PC-3 (cell line): ENCODE measurements at regions not wholly inside any gene's neighbourhood (a gene's known extent, or its start where the extent isn't known, plus 50 kb on each side); places are given as distances from the start of the nearest gene placed in this dataset.

Experiments
- ATAC-seq: fragments of 200-7000 bp; cut with Tn5 transposase; 2 replicates; pipeline ENCODE4 v1.9.1; 2020; ENCODE audit warnings: mild to moderate bottlenecking, moderate library complexity
- BruUV-seq: library from RNA; stranded (reverse); fragments of 400-500 nt; replicated peaks from 2 replicates; lab custom pipeline; 2021; lab: Mats Ljungman, UMichigan
- CTCF ChIA-PET: fragments of 300-600 bp; sonication (Branson Sonifier 250); formaldehyde crosslinking; loops from one replicate; lab custom pipeline; 2022; ENCODE audit warnings: antibody characterized with exemption; lab: Charles Lee
- POLR2A ChIA-PET: fragments of 300-600 bp; sonication (Branson Sonifier 250); formaldehyde crosslinking; loops from one replicate; lab custom pipeline; 2022; ENCODE audit warnings: antibody characterized with exemption; ENCODE audit not compliant: unreplicated experiment; lab: Charles Lee
- DNase-seq: peaks from one replicate; pipeline ENCODE4 v3.0.0-alpha.2; 2015
- H2AFZ ChIP-seq: fragments of 300-600 bp; sonication (generic); 2 replicates; pipeline ENCODE4 v1.6.0; 2016; ENCODE audit warnings: antibody characterized with exemption, low read length
- H3F3A ChIP-seq: fragments of 300-600 bp; sonication (generic); one replicate; pipeline ENCODE4 v1.6.0; 2017; ENCODE audit warnings: antibody characterized with exemption, low read length, control low read depth, mild to moderate bottlenecking; ENCODE audit not compliant: unreplicated experiment
- H3K27ac ChIP-seq: fragments of 300-600 bp; sonication (generic); 2 replicates; pipeline ENCODE4 v1.5.1; 2016; ENCODE audit warnings: mild to moderate bottlenecking, low read length
- H3K27me3 ChIP-seq: fragments of 300-600 bp; sonication (generic); 2 replicates; pipeline ENCODE4 v1.6.1; 2016; ENCODE audit warnings: low read length, mixed read lengths
- H3K36me3 ChIP-seq: fragments of 300-600 bp; sonication (generic); 2 replicates; pipeline ENCODE4 v1.6.1; 2016; ENCODE audit warnings: low read depth, mixed run types, low read length, mixed read lengths
- H3K4me1 ChIP-seq: fragments of 300-600 bp; sonication (generic); 2 replicates; pipeline ENCODE4 v1.5.1; 2016; ENCODE audit warnings: low read length; ENCODE audit not compliant: insufficient read depth
- H3K4me2 ChIP-seq: fragments of 300-600 bp; sonication (generic); 2 replicates; pipeline ENCODE4 v1.6.0; 2016; ENCODE audit warnings: low read length
- H3K4me3 ChIP-seq: fragments of 300-600 bp; sonication (generic); 2 replicates; pipeline ENCODE4 v1.5.1; 2016; ENCODE audit warnings: mild to moderate bottlenecking, low read length, mixed read lengths
- H3K79me2 ChIP-seq: fragments of 300-600 bp; sonication (generic); 2 replicates; pipeline ENCODE4 v1.6.1; 2017; ENCODE audit warnings: low read length, mixed read lengths
- H3K9ac ChIP-seq: fragments of 300-600 bp; sonication (generic); 2 replicates; pipeline ENCODE4 v1.6.0; 2016; ENCODE audit warnings: mild to moderate bottlenecking, low read length
- H3K9me2 ChIP-seq: fragments of 300-600 bp; sonication (generic); replicated peaks from 2 replicates; pipeline ENCODE4 v1.6.1; 2016; ENCODE audit warnings: mixed run types, low read length, mixed read lengths
- H3K9me3 ChIP-seq: fragments of 300-600 bp; sonication (generic); 2 replicates; pipeline ENCODE4 v1.6.1; 2016; ENCODE audit warnings: low read length, mixed read lengths
- H4K20me1 ChIP-seq: fragments of 300-600 bp; sonication (generic); 2 replicates; pipeline ENCODE4 v1.6.1; 2016; ENCODE audit warnings: low read length, mixed read lengths
- EZH2 ChIP-seq: fragments of 300-600 bp; sonication (generic); IDR thresholded peaks from one replicate; pipeline ENCODE4 v1.6.1; 2017; ENCODE audit warnings: antibody characterized with exemption, mild to moderate bottlenecking, low read length; ENCODE audit not compliant: unreplicated experiment
- EZH2phosphoT487 ChIP-seq: fragments of 300-600 bp; sonication (generic); IDR thresholded peaks from 2 replicates; pipeline ENCODE4 v1.6.1; 2018; ENCODE audit warnings: mild to moderate bottlenecking, antibody characterized with exemption, low read length, borderline replicate concordance
- intact Hi-C: fragments of 100-400 bp; cut with micrococcal nuclease; formaldehyde crosslinking; loops from 2 replicates; pipeline ENCODE4 v1.9.0; 2023
- TF ChIP-seq, protein P1 (sequence below): fragments of 300-600 bp; sonication (generic); conservative IDR thresholded peaks from 2 replicates; pipeline ENCODE4 v1.5.1; 2017; ENCODE audit warnings: antibody characterized with exemption, low read depth, mild to moderate bottlenecking, low read length

DNA sequence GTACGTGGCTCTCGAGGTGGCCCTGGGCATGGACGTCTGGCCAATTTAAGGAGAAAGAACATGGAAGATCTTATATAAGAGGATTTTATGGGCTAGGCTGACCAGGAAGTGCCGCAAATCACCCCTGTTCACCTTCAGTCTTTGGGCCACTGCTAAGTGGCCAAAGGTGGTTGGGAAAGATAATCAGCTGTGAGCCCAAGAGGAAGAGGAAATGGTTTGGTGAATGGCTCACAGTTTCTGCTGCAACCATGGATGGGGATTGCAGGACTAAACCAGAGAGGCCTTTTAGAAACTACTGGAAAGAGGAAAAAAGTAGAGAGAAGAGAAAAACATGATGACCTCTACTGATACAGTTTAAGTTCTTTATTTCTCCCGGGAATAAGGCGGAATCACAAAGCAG, 96.0 kb upstream of the ARHGAP20 start:
- no peaks in the 10 kb centered on the region for H4K20me1 ChIP-seq
- H3F3A ChIP-seq, result no peaks in the 10 kb centered on the region
- TF ChIP-seq EZH2 (no peak), EZH2phosphoT487 (no peak)
- TF ChIP-seq, protein P1, sequence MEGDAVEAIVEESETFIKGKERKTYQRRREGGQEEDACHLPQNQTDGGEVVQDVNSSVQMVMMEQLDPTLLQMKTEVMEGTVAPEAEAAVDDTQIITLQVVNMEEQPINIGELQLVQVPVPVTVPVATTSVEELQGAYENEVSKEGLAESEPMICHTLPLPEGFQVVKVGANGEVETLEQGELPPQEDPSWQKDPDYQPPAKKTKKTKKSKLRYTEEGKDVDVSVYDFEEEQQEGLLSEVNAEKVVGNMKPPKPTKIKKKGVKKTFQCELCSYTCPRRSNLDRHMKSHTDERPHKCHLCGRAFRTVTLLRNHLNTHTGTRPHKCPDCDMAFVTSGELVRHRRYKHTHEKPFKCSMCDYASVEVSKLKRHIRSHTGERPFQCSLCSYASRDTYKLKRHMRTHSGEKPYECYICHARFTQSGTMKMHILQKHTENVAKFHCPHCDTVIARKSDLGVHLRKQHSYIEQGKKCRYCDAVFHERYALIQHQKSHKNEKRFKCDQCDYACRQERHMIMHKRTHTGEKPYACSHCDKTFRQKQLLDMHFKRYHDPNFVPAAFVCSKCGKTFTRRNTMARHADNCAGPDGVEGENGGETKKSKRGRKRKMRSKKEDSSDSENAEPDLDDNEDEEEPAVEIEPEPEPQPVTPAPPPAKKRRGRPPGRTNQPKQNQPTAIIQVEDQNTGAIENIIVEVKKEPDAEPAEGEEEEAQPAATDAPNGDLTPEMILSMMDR, result no peak

DNA sequence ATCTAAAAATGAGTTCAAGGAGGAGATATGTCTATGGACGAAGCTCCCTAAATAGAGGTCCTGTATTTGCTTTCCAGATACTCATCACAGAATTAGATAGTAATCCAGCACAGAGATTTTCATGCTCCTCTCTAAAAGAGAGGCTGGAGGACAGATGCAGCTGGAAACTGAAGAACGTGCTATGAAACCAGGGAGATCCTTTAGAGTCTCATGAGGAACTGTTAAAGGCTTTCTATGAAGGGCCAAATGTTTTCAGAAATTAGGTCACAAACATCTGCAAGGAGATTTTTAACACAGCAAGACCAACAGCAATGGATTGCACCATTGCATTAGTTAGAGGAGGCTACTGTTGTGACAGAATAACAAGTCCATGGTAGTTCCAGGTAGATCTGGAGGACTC, 95.6 kb upstream of the ARHGAP20 start:
- H3K36me3 ChIP-seq, result no peaks in the 10 kb centered on the region
- CTCF ChIA-PET, result no interaction called here
- ATAC-seq (no peak), DNase-seq (no peak)
- H2AFZ ChIP-seq, result no peak overlapping the region
- no peaks in the 10 kb centered on the region for H3K9me3 ChIP-seq
- TF ChIP-seq EZH2phosphoT487, result no peak
- no peak for TF ChIP-seq EZH2
- TF ChIP-seq, protein P1, result no peak
- BruUV-seq, result no TSS peak
- no peak overlapping the region for H3K4me3 ChIP-seq
- no peaks in the 10 kb centered on the region for H3F3A ChIP-seq
- H3K27me3 ChIP-seq, result peaks cover 31% of the 10 kb centered on the region; the same call in 1 of the 2 replicates
- H3K4me1 ChIP-seq, result no peaks in the 10 kb centered on the region
- H3K4me2 ChIP-seq, result no peak overlapping the region
- no peaks in the 10 kb centered on the region for H4K20me1 ChIP-seq
- no peaks in the 10 kb centered on the region for H3K79me2 ChIP-seq
- POLR2A ChIA-PET, result no interaction called here
- no peaks in the 10 kb centered on the region for H3K9me2 ChIP-seq
- H3K9ac ChIP-seq, result no peak overlapping the region
- H3K27ac ChIP-seq, result no peak overlapping the region
- intact Hi-C loops, result no loop called here

More for the DNA sequence above, 96.0 kb upstream of the ARHGAP20 start:
- Histone ChIP-seq H3K4me1 (no peaks in the 10 kb centered on the region), H3K4me3 (no peak overlapping the region), H3K36me3 (no peaks in the 10 kb centered on the region), H2AFZ (no peak overlapping the region), H3K9ac (no peak overlapping the region), H3K27ac (no peak overlapping the region), H3K4me2 (no peak overlapping the region), H3K9me2 (no peaks in the 10 kb centered on the region), H3K9me3 (no peaks in the 10 kb centered on the region), H3K79me2 (no peaks in the 10 kb centered on the region), H3K27me3 (peaks cover 29% of the 10 kb centered on the region; the same call in 1 of the 2 replicates)
- DNase-seq, result no peak
- intact Hi-C loops, result no loop called here
- CTCF ChIA-PET, result no interaction called here
- ATAC-seq, result no peak
- no TSS peak for BruUV-seq
- POLR2A ChIA-PET, result no interaction called here

DNA sequence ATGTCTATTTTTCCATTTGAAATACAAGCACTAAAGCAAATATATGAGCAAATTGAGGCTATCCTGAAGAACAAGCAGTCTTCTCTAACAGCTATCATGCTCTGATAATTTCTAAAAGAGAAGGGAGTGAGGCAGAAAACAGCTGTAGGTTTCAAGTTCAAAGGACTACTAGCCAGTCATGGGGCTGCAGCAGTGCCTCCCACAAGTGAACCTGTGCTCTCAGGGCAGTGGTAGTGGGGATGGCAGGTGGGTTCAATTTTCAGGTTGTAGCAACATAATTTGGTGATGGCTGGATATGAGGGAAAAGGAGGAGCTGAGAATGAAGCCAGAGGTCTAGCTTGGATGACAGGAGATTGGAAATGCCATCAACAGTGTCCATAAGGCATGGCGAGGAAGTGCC, 93.5 kb upstream of the ARHGAP20 start:
- Histone ChIP-seq H3K4me2 (no peak overlapping the region), H3K27ac (no peak overlapping the region), H3K4me3 (no peak overlapping the region), H3K4me1 (no peaks in the 10 kb centered on the region), H3F3A (no peaks in the 10 kb centered on the region), H3K36me3 (no peaks in the 10 kb centered on the region), H3K79me2 (no peaks in the 10 kb centered on the region), H4K20me1 (no peaks in the 10 kb centered on the region), H3K27me3 (peaks cover 37% of the 10 kb centered on the region; the same call in 1 of the 2 replicates), H2AFZ (no peak overlapping the region), H3K9ac (no peak overlapping the region), H3K9me2 (no peaks in the 10 kb centered on the region), H3K9me3 (no peaks in the 10 kb centered on the region)
- BruUV-seq, result no TSS peak
- DNase-seq, result no peak
- TF ChIP-seq, protein P1, result no peak
- TF ChIP-seq EZH2phosphoT487 (no peak), EZH2 (no peak)
- intact Hi-C loops, result no loop called here
- POLR2A ChIA-PET, result no interaction called here
- ATAC-seq, result no peak
- CTCF ChIA-PET, result no interaction called here
